ENCODE measurements at regions not wholly inside any gene's neighbourhood (a gene's known extent, or its start where the extent isn't known, plus 50 kb on each side); places are given as distances from the start of the nearest gene placed in this dataset.

GRCh38 chr10:61319386-61320256 is 133.6 kb downstream of the TMEM26 start:
- TF ChIP-seq CTCF (conservative IDR thresholded peaks at IDR 0.05; ENCODE audit: low read depth, low read length) = no peak
- no peak for TF ChIP-seq POLR2A (IDR thresholded peaks at IDR 0.05; ENCODE audit: low read depth, low read length)
- no peak for TF ChIP-seq CEBPB (IDR thresholded peaks at IDR 0.05; ENCODE audit: low read depth, low read length)
- no peak for TF ChIP-seq RAD21 (IDR thresholded peaks at IDR 0.05; ENCODE audit: low read length)
- TF ChIP-seq MAFK (IDR thresholded peaks at IDR 0.05; ENCODE audit: low read depth, low read length) = no peak
- TF ChIP-seq FOS (IDR thresholded peaks at IDR 0.05; ENCODE audit: low read depth, low read length) = no peak
- no peak for TF ChIP-seq RFX5 (IDR thresholded peaks at IDR 0.05; ENCODE audit: low read depth, low read length)
- no peak for TF ChIP-seq BHLHE40 (IDR thresholded peaks at IDR 0.05; ENCODE audit: low read depth, low read length)
- TF ChIP-seq MAZ (IDR thresholded peaks at IDR 0.05; ENCODE audit: borderline replicate concordance, low read depth, low read length) = no peak
- no peak for TF ChIP-seq MXI1 (IDR thresholded peaks at IDR 0.05; ENCODE audit: borderline replicate concordance, low read depth, low read length)
- no peak for TF ChIP-seq USF2 (IDR thresholded peaks at IDR 0.05; ENCODE audit: low read depth, low read length)
- TF ChIP-seq NFE2L2 (IDR thresholded peaks at IDR 0.05; ENCODE audit: low read depth, low read length) = no peak
